ENCODE measurements at regions not wholly inside any gene's neighbourhood (a gene's known extent, or its start where the extent isn't known, plus 50 kb on each side); places are given as distances from the start of the nearest gene placed in this dataset.

DNA sequence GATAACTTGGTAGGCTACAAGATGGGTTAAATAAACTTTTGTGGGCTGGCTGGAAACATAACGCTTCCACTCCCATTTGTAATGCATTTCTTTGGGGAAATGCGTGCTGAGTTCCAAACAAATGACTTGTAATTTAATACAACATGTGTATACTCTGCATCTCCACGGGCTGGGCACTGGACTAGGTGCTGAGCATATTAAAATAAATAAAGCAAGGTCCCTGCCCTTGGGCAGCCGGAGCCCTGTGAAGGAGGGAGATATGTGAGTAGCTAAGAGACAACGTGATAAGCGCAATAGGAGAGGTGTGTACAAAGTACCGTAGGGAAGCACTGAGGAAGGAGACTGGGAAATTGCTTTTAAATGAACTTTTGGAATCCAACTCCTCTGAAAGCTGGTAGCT, 147.2 kb upstream of the RBPJ start:
- TF ChIP-seq CREB1 (IDR thresholded peaks at IDR 0.05; ENCODE audit: low read depth) (no peak), EP300 (IDR thresholded peaks at IDR 0.05; ENCODE audit: borderline replicate concordance) (no peak), CEBPB (IDR thresholded peaks at IDR 0.05) (no peak), TEAD4 (IDR thresholded peaks at IDR 0.05) (no peak), ZBTB7A (IDR thresholded peaks at IDR 0.05; ENCODE audit: low read depth) (no peak), RAD21 (IDR thresholded peaks at IDR 0.05; ENCODE audit: low read depth) (no peak)
- TF ChIP-seq, protein P1, sequence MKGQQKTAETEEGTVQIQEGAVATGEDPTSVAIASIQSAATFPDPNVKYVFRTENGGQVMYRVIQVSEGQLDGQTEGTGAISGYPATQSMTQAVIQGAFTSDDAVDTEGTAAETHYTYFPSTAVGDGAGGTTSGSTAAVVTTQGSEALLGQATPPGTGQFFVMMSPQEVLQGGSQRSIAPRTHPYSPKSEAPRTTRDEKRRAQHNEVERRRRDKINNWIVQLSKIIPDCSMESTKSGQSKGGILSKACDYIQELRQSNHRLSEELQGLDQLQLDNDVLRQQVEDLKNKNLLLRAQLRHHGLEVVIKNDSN (IDR thresholded peaks at IDR 0.05) = no peak
- TF ChIP-seq, protein P2, sequence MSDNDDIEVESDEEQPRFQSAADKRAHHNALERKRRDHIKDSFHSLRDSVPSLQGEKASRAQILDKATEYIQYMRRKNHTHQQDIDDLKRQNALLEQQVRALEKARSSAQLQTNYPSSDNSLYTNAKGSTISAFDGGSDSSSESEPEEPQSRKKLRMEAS (IDR thresholded peaks at IDR 0.05) = no peak
- TF ChIP-seq, protein P3, sequence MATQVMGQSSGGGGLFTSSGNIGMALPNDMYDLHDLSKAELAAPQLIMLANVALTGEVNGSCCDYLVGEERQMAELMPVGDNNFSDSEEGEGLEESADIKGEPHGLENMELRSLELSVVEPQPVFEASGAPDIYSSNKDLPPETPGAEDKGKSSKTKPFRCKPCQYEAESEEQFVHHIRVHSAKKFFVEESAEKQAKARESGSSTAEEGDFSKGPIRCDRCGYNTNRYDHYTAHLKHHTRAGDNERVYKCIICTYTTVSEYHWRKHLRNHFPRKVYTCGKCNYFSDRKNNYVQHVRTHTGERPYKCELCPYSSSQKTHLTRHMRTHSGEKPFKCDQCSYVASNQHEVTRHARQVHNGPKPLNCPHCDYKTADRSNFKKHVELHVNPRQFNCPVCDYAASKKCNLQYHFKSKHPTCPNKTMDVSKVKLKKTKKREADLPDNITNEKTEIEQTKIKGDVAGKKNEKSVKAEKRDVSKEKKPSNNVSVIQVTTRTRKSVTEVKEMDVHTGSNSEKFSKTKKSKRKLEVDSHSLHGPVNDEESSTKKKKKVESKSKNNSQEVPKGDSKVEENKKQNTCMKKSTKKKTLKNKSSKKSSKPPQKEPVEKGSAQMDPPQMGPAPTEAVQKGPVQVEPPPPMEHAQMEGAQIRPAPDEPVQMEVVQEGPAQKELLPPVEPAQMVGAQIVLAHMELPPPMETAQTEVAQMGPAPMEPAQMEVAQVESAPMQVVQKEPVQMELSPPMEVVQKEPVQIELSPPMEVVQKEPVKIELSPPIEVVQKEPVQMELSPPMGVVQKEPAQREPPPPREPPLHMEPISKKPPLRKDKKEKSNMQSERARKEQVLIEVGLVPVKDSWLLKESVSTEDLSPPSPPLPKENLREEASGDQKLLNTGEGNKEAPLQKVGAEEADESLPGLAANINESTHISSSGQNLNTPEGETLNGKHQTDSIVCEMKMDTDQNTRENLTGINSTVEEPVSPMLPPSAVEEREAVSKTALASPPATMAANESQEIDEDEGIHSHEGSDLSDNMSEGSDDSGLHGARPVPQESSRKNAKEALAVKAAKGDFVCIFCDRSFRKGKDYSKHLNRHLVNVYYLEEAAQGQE (IDR thresholded peaks at IDR 0.05; ENCODE audit: low read depth) = no peak
